LNCAP (cell line): ENCODE measurements at regions not wholly inside any gene's neighbourhood (a gene's known extent, or its start where the extent isn't known, plus 50 kb on each side); places are given as distances from the start of the nearest gene placed in this dataset.

ENCODE experiments used
- CTCF ChIP-seq: fragments of 450-650 bp; IDR thresholded peaks from 2 replicates; pipeline ENCODE4 v1.5.1; 2017; ENCODE audit warnings: mild to moderate bottlenecking

- TF ChIP-seq CTCF, result no peak
These were observed 87.4 kb downstream of the PDCL3 start for GRCh38 chr2:100650151-100650550.

DNA sequence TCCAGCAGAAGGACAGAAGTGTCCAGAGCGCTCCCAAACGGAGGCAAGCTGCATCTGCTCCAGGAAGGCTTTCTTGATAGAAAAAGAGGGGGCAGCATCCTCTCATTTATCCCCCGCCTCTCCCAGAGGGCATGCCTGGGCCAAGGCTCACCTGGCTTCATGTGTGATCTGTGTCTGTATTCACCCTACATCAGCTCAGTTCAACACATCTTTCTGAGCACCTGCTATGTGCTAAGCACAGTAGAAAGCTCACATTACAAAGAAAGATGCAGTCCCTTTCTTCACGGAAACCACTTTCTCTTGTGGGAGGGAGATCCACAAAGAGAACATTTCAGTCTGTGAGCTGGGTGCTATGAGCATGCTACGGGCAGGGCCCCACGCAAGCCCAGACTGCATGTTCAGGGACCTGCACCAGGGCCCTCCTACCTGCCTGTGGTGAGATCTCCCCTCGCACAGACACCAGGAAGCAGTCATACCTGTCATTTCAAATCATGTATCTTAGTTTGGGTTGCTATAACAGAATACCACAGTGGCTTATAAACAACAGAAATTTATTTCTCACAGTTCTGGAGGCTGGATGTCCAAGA is 90.7 kb downstream of the PDCL3 start:
- TF ChIP-seq CTCF, result no peak

GRCh38 chr2:100654611-100655010 is 91.8 kb downstream of the PDCL3 start:
- TF ChIP-seq CTCF, result no peak

DNA sequence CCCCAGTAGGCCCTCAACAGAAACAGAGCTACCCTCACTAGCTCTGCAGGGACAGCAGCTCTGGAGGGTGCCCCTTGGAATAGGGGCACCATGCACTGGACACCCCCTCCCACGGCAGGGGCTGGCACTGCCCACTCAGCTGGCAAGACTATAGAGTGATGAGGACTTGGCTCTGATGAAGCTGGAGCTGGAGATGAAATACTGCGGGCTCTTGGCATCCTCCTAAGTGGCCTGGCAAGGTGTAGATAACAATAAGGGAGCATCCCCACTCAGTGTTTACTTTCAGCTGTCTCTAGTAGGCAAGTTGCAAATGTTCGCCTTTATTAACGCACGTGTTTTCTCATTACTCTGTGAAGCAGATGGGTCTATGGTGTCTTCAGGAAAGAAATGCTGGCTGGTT is 92.7 kb downstream of the PDCL3 start:
- TF ChIP-seq CTCF, result no peak

- TF ChIP-seq CTCF, result no peak
These were observed 93.2 kb downstream of the PDCL3 start for GRCh38 chr2:100655936-100656534.

GRCh38 chr2:100658017-100658416 is 95.2 kb downstream of the PDCL3 start:
- TF ChIP-seq CTCF, result no peak

DNA sequence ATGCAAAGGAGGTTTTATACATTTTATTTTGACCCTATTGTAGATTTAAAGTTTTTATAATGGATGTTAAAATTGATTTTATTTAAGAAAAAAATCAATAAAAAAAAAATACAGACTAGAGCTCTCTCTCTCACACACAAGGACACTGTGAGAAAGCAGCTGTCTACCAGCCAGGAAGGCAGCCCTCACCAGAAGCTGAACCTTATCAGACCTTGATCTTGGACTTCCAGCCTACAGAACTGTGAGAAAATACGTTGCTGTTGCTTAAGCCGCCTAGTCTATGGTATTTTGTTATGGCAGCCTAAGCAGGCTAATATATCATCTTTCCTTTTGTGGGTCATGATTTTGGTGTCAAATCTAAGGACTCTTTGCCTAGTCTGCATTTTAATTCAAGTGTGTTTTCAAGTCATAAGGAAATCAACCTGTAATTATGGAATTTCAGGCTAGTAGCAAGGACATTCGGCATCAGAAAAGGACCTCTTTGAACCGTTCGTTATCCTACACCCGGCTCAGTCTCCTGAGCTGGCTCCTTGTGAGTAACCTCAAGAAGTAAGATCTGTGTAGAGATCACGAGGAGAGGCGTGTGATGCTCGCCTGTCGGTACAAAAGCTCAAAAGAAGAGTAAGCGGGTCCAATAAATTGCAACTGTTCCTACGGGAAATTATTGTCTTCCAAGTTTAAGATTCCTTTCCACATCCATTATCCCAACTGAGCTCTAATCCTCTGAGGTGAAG is 98.2 kb downstream of the PDCL3 start:
- no peak for TF ChIP-seq CTCF
